RKO (cell line): ENCODE measurements at regions not wholly inside any gene's neighbourhood (a gene's known extent, or its start where the extent isn't known, plus 50 kb on each side); places are given as distances from the start of the nearest gene placed in this dataset.

ENCODE experiments used
- DNase-seq: peaks from one replicate; pipeline ENCODE4 v3.0.0-alpha.2; 2016; ENCODE audit warnings: low spot score

GRCh38 chr10:129334266-129334665 is 132.8 kb upstream of the MGMT start:
- DNase-seq: no peak

- no peak for DNase-seq
Measured at GRCh38 chr10:129335396-129335795, 131.6 kb upstream of the MGMT start.

- no peak for DNase-seq
Measured at GRCh38 chr10:129335942-129336341, 131.1 kb upstream of the MGMT start.

- no peak for DNase-seq
Measured at GRCh38 chr10:129339191-129339590, 127.8 kb upstream of the MGMT start.

GRCh38 chr10:129339841-129340240 is 127.2 kb upstream of the MGMT start:
- no peak for DNase-seq

GRCh38 chr10:129341087-129341486 is 126.0 kb upstream of the MGMT start:
- no peak for DNase-seq

- no peak for DNase-seq
Measured at GRCh38 chr10:129342385-129342784, 124.7 kb upstream of the MGMT start.

- DNase-seq: no peak
Measured at GRCh38 chr10:129343141-129343540, 123.9 kb upstream of the MGMT start.

- no peak for DNase-seq
Measured at GRCh38 chr10:129344103-129344502, 122.9 kb upstream of the MGMT start.

GRCh38 chr10:129344731-129345355 is 122.2 kb upstream of the MGMT start:
- no peak for DNase-seq

GRCh38 chr10:129345763-129346162 is 121.3 kb upstream of the MGMT start:
- DNase-seq: no peak

GRCh38 chr10:129350690-129351089 is 116.4 kb upstream of the MGMT start:
- DNase-seq: no peak

- no peak for DNase-seq
Measured at GRCh38 chr10:129353101-129353500, 113.9 kb upstream of the MGMT start.

GRCh38 chr10:129360046-129360445 is 107.0 kb upstream of the MGMT start:
- no peak for DNase-seq

GRCh38 chr10:129361676-129362376 is 105.2 kb upstream of the MGMT start:
- DNase-seq: no peak

- no peak for DNase-seq
Measured at GRCh38 chr10:129364949-129365348, 102.1 kb upstream of the MGMT start.

- peak; percentile 32 for DNase-seq
Measured at GRCh38 chr10:129365767-129366402, 101.2 kb upstream of the MGMT start.

- DNase-seq: no peak
Measured at GRCh38 chr10:129366450-129366849, 100.6 kb upstream of the MGMT start.

- no peak for DNase-seq
Measured at GRCh38 chr10:129369566-129369965, 97.5 kb upstream of the MGMT start.

- DNase-seq: no peak
Measured at GRCh38 chr10:129371541-129371940, 95.5 kb upstream of the MGMT start.

GRCh38 chr10:129372172-129372571 is 94.9 kb upstream of the MGMT start:
- no peak for DNase-seq

GRCh38 chr10:129373231-129373630 is 93.8 kb upstream of the MGMT start:
- no peak for DNase-seq

- DNase-seq: no peak
Measured at GRCh38 chr10:129373718-129374117, 93.3 kb upstream of the MGMT start.
